Body of pancreas (tissue), 4 donors: ENCODE measurements at regions not wholly inside any gene's neighbourhood (a gene's known extent, or its start where the extent isn't known, plus 50 kb on each side); places are given as distances from the start of the nearest gene placed in this dataset.

ENCODE experiments used
- POLR2A ChIP-seq, 3 donors: fragments of 450-650 bp; IDR thresholded peaks; one replicate each; pipeline ENCODE4 v1.6.1; 2016; ENCODE audit warnings: antibody characterized with exemption in 3 of 3, mild to moderate bottlenecking in 2 of 3
- TF ChIP-seq, protein P1 (sequence below), 7 experiments: fragments of 450-650 bp in 4 of 7; fragments of 200-600 bp in 3 of 7; sonication (generic) in 3 of 7; IDR thresholded peaks; one replicate each; pipeline ENCODE4 v1.5.1; 2016 to 2019; ENCODE audit warnings: antibody characterized with exemption in 7 of 7

DNA sequence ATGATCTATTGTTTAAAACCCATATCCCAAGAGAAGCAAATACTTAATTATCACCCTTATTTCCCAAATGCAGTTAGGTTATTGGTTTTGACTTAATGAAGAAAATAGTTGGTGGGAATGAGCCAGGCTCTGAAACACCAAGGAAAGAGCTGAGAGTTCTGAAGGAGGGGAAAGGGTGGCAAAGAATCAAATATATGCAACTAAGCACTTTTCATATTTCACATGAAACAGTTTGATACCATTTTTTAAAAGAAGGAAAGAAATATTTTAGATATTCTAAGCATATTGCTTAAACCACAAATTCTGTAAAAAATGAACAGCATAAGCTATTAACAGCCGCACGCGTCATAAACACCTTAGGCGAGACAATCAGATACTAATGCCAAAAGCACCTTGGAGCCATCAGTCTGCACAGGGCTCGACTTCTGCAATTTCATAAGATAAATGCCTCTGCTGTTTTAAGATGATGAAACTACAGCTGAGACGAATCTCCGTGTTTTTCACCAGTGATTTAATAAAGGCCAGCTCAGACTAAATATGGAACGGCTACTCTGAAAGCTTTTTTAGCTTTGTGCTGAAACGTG, 371.7 kb downstream of the EN1 start:
- TF ChIP-seq, protein P1, sequence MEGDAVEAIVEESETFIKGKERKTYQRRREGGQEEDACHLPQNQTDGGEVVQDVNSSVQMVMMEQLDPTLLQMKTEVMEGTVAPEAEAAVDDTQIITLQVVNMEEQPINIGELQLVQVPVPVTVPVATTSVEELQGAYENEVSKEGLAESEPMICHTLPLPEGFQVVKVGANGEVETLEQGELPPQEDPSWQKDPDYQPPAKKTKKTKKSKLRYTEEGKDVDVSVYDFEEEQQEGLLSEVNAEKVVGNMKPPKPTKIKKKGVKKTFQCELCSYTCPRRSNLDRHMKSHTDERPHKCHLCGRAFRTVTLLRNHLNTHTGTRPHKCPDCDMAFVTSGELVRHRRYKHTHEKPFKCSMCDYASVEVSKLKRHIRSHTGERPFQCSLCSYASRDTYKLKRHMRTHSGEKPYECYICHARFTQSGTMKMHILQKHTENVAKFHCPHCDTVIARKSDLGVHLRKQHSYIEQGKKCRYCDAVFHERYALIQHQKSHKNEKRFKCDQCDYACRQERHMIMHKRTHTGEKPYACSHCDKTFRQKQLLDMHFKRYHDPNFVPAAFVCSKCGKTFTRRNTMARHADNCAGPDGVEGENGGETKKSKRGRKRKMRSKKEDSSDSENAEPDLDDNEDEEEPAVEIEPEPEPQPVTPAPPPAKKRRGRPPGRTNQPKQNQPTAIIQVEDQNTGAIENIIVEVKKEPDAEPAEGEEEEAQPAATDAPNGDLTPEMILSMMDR (IDR thresholded peaks at IDR 0.05), result no peak
- TF ChIP-seq POLR2A (IDR thresholded peaks at IDR 0.05), result no peak
